ENCODE measurements at regions not wholly inside any gene's neighbourhood (a gene's known extent, or its start where the extent isn't known, plus 50 kb on each side); places are given as distances from the start of the nearest gene placed in this dataset.

- H3K27me3 ChIP-seq (ENCODE audit: control insufficient read depth in 3 of 3, insufficient read depth in 3 of 3, low read depth in 1 of 3, low read length in 3 of 3): no peaks in the 10 kb centered on the region
- WGBS, 2 donors (ENCODE audit: extremely low coverage in 2 of 2, insufficient read length in 2 of 2, insufficient replicate concordance in 1 of 2): no CpG with 5 or more reads among the region's 6 CpGs
- H2BK5ac ChIP-seq (ENCODE audit: low read length): no peak overlapping the region
- H3K27ac ChIP-seq (replicated peaks; ENCODE audit: low read length): no peak overlapping the region
- H2BK12ac ChIP-seq (ENCODE audit: low read length): no peak overlapping the region
- H2AK5ac ChIP-seq (ENCODE audit: low read depth, low read length): no peak overlapping the region
- H3K36me3 ChIP-seq (replicated peaks in 1 of 2; ENCODE audit: control insufficient read depth in 2 of 2, insufficient read depth in 2 of 2, low read length in 2 of 2): no peaks in the 10 kb centered on the region
- no peak overlapping the region for H3K14ac ChIP-seq (ENCODE audit: low read length)
- no peaks in the 10 kb centered on the region for H3K9me3 ChIP-seq (replicated peaks in 1 of 2; ENCODE audit: control insufficient read depth in 2 of 2, insufficient read depth in 1 of 2, low read depth in 1 of 2, low read length in 2 of 2)
- no peak for DNase-seq (ENCODE audit: low spot score)
- H2AFZ ChIP-seq (ENCODE audit: low read length): no peak overlapping the region
- no peak overlapping the region for H4K8ac ChIP-seq (ENCODE audit: low read depth, low read length)
- H3K4me1 ChIP-seq (ENCODE audit: control insufficient read depth in 2 of 2, insufficient read depth in 1 of 2, low read depth in 1 of 2, low read length in 2 of 2): peaks cover 0 to 2% of the 10 kb centered on the region in 2 donors
- no peak overlapping the region for H3K23ac ChIP-seq (ENCODE audit: low read depth, low read length, poor library complexity)
- no peak overlapping the region for H3K4me3 ChIP-seq (ENCODE audit: low read length in 2 of 2)
- H3K4me2 ChIP-seq (ENCODE audit: insufficient read depth, low read length, poor library complexity, severe bottlenecking): no peak overlapping the region
- H2BK15ac ChIP-seq (ENCODE audit: low read length): no peak overlapping the region
- no peak overlapping the region for H3K18ac ChIP-seq (ENCODE audit: low read length)
- no peak overlapping the region for H3K9ac ChIP-seq (ENCODE audit: low read depth, low read length, poor library complexity)
- no peak overlapping the region for H2BK120ac ChIP-seq (ENCODE audit: low read depth, low read length)
- no peak overlapping the region for H4K91ac ChIP-seq (ENCODE audit: low read depth, low read length, poor library complexity)
- no peaks in the 10 kb centered on the region for H3K79me1 ChIP-seq (ENCODE audit: low read depth, low read length)
- no peak overlapping the region for H3K4ac ChIP-seq (ENCODE audit: low read length)
Observed at GRCh38 chr21:38671773-38672172, 134.0 kb upstream of the ETS2 start.

DNA sequence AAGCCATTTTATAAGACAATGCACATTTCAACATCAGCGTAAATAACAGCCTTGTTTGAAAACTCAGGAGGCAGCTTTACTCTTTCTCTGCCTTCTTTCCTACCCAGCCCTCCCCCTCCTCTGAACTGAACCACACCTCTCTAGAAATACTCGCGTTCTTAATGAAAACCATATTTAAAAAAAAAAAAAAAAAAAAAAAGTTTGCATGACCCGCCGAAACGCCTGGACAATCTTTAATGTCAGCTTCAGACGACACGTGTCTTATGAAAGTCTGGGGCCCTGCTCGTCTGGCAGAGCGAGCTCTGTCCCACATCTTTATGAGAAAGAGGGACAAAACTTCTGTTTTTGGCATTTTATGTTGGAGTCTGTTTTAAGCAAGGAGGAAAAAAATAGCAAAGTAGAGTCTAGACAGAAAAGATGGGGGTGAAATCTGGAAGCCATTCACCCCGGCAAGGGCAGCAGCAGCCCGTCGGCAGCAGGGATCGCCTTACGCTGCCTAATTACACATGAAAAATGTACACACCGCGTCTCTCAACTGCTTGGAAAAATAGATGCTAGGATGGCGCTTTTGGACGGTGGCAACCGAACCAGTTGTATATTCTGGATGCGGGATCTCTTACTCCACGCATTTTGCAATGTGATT is 130.4 kb upstream of the ETS2 start:
- Histone ChIP-seq H3K79me1 (ENCODE audit: low read depth, low read length) (no peaks in the 10 kb centered on the region), H3K27ac (replicated peaks; ENCODE audit: low read length) (no peak overlapping the region), H3K9me3 (replicated peaks in 1 of 2; ENCODE audit: control insufficient read depth in 2 of 2, insufficient read depth in 1 of 2, low read depth in 1 of 2, low read length in 2 of 2) (no peaks in the 10 kb centered on the region), H2AK5ac (ENCODE audit: low read depth, low read length) (no peak overlapping the region), H3K18ac (ENCODE audit: low read length) (no peak overlapping the region), H3K14ac (ENCODE audit: low read length) (no peak overlapping the region), H4K8ac (ENCODE audit: low read depth, low read length) (no peak overlapping the region), H4K91ac (ENCODE audit: low read depth, low read length, poor library complexity) (no peak overlapping the region), H2BK12ac (ENCODE audit: low read length) (no peak overlapping the region), H3K4ac (ENCODE audit: low read length) (no peak overlapping the region), H3K4me3 (ENCODE audit: low read length in 2 of 2) (no peak overlapping the region), H3K9ac (ENCODE audit: low read depth, low read length, poor library complexity) (no peak overlapping the region), H3K4me2 (ENCODE audit: insufficient read depth, low read length, poor library complexity, severe bottlenecking) (no peak overlapping the region), H3K36me3 (replicated peaks in 1 of 2; ENCODE audit: control insufficient read depth in 2 of 2, insufficient read depth in 2 of 2, low read length in 2 of 2) (no peaks in the 10 kb centered on the region), H2BK120ac (ENCODE audit: low read depth, low read length) (no peak overlapping the region), H2AFZ (ENCODE audit: low read length) (no peak overlapping the region), H3K4me1 (ENCODE audit: control insufficient read depth in 2 of 2, insufficient read depth in 1 of 2, low read depth in 1 of 2, low read length in 2 of 2) (peaks cover 0 to 2% of the 10 kb centered on the region in 2 donors), H3K23ac (ENCODE audit: low read depth, low read length, poor library complexity) (no peak overlapping the region), H3K27me3 (ENCODE audit: control insufficient read depth in 3 of 3, insufficient read depth in 3 of 3, low read depth in 1 of 3, low read length in 3 of 3) (no peaks in the 10 kb centered on the region), H2BK5ac (ENCODE audit: low read length) (no peak overlapping the region), H2BK15ac (ENCODE audit: low read length) (no peak overlapping the region)
- no CpG with 5 or more reads among the region's 22 CpGs for WGBS, 2 donors (ENCODE audit: extremely low coverage in 2 of 2, insufficient read length in 2 of 2, insufficient replicate concordance in 1 of 2)
- no peak for DNase-seq (ENCODE audit: low spot score)

DNA sequence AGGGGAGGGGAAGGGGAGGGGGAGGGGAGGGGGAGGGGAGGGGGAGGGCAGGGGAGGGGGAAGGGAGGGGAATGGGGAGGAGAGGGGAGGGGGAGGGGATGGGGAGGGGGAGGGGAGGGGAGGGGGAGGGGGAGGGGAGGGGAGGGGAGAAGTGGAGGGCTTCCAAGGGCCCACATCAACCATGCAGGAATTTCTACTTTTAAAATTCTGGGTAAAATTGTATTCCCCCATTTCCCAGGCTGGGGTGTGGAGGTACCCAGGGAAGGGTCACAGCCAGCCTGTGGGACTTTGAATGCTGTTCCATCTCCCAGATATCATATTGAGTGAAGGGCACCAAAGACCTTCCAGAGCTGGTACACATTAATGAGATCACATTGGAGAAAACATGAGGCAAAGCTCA is 126.9 kb upstream of the ETS2 start:
- H4K91ac ChIP-seq (ENCODE audit: low read depth, low read length, poor library complexity): no peak overlapping the region
- no peaks in the 10 kb centered on the region for H3K36me3 ChIP-seq (replicated peaks in 1 of 2; ENCODE audit: control insufficient read depth in 2 of 2, insufficient read depth in 2 of 2, low read length in 2 of 2)
- no peak overlapping the region for H3K27ac ChIP-seq (replicated peaks; ENCODE audit: low read length)
- no peak overlapping the region for H3K18ac ChIP-seq (ENCODE audit: low read length)
- H3K9me3 ChIP-seq (replicated peaks in 1 of 2; ENCODE audit: control insufficient read depth in 2 of 2, insufficient read depth in 1 of 2, low read depth in 1 of 2, low read length in 2 of 2): no peaks in the 10 kb centered on the region
- H3K27me3 ChIP-seq (ENCODE audit: control insufficient read depth in 3 of 3, insufficient read depth in 3 of 3, low read depth in 1 of 3, low read length in 3 of 3): no peaks in the 10 kb centered on the region
- no peak overlapping the region for H2AK5ac ChIP-seq (ENCODE audit: low read depth, low read length)
- no peak overlapping the region for H3K14ac ChIP-seq (ENCODE audit: low read length)
- no peak overlapping the region for H3K23ac ChIP-seq (ENCODE audit: low read depth, low read length, poor library complexity)
- no peak overlapping the region for H2BK5ac ChIP-seq (ENCODE audit: low read length)
- no peak overlapping the region for H4K8ac ChIP-seq (ENCODE audit: low read depth, low read length)
- H3K4me2 ChIP-seq (ENCODE audit: insufficient read depth, low read length, poor library complexity, severe bottlenecking): no peak overlapping the region
- no peak overlapping the region for H2BK15ac ChIP-seq (ENCODE audit: low read length)
- H3K4ac ChIP-seq (ENCODE audit: low read length): no peak overlapping the region
- no peaks in the 10 kb centered on the region for H3K79me1 ChIP-seq (ENCODE audit: low read depth, low read length)
- H2AFZ ChIP-seq (ENCODE audit: low read length): no peak overlapping the region
- no peak overlapping the region for H2BK12ac ChIP-seq (ENCODE audit: low read length)
- peaks cover 6 to 8% of the 10 kb centered on the region in 2 donors for H3K4me1 ChIP-seq (ENCODE audit: control insufficient read depth in 2 of 2, insufficient read depth in 1 of 2, low read depth in 1 of 2, low read length in 2 of 2)
- H3K9ac ChIP-seq (ENCODE audit: low read depth, low read length, poor library complexity): no peak overlapping the region
- DNase-seq (ENCODE audit: low spot score): no peak
- H2BK120ac ChIP-seq (ENCODE audit: low read depth, low read length): no peak overlapping the region
- H3K4me3 ChIP-seq (ENCODE audit: low read length in 2 of 2): no peak overlapping the region

GRCh38 chr21:38679534-38679933 is 126.2 kb upstream of the ETS2 start:
- Histone ChIP-seq H4K91ac (ENCODE audit: low read depth, low read length, poor library complexity) (no peak overlapping the region), H3K23ac (ENCODE audit: low read depth, low read length, poor library complexity) (no peak overlapping the region), H3K9me3 (replicated peaks in 1 of 2; ENCODE audit: control insufficient read depth in 2 of 2, insufficient read depth in 1 of 2, low read depth in 1 of 2, low read length in 2 of 2) (no peaks in the 10 kb centered on the region), H2BK120ac (ENCODE audit: low read depth, low read length) (no peak overlapping the region), H3K14ac (ENCODE audit: low read length) (no peak overlapping the region), H3K4me2 (ENCODE audit: insufficient read depth, low read length, poor library complexity, severe bottlenecking) (no peak overlapping the region), H3K4ac (ENCODE audit: low read length) (no peak overlapping the region), H2BK5ac (ENCODE audit: low read length) (no peak overlapping the region), H2BK15ac (ENCODE audit: low read length) (no peak overlapping the region), H3K18ac (ENCODE audit: low read length) (no peak overlapping the region), H3K4me3 (ENCODE audit: low read length in 2 of 2) (no peak overlapping the region), H2BK12ac (ENCODE audit: low read length) (no peak overlapping the region), H3K4me1 (ENCODE audit: control insufficient read depth in 2 of 2, insufficient read depth in 1 of 2, low read depth in 1 of 2, low read length in 2 of 2) (peaks cover 11% of the 10 kb centered on the region in 2 donors), H3K9ac (ENCODE audit: low read depth, low read length, poor library complexity) (no peak overlapping the region), H3K79me1 (ENCODE audit: low read depth, low read length) (no peaks in the 10 kb centered on the region), H2AK5ac (ENCODE audit: low read depth, low read length) (no peak overlapping the region), H3K36me3 (replicated peaks in 1 of 2; ENCODE audit: control insufficient read depth in 2 of 2, insufficient read depth in 2 of 2, low read length in 2 of 2) (no peaks in the 10 kb centered on the region), H2AFZ (ENCODE audit: low read length) (no peak overlapping the region), H3K27me3 (ENCODE audit: control insufficient read depth in 3 of 3, insufficient read depth in 3 of 3, low read depth in 1 of 3, low read length in 3 of 3) (no peaks in the 10 kb centered on the region), H3K27ac (replicated peaks; ENCODE audit: low read length) (no peak overlapping the region), H4K8ac (ENCODE audit: low read depth, low read length) (no peak overlapping the region)
- no CpG with 5 or more reads among the region's 4 CpGs for WGBS, 2 donors (ENCODE audit: extremely low coverage in 2 of 2, insufficient read length in 2 of 2, insufficient replicate concordance in 1 of 2)
- no peak for DNase-seq (ENCODE audit: low spot score)

Measured in neuronal stem cell (in vitro differentiated cells).